Lower leg skin (tissue), 4 donors: ENCODE measurements at regions not wholly inside any gene's neighbourhood (a gene's known extent, or its start where the extent isn't known, plus 50 kb on each side); places are given as distances from the start of the nearest gene placed in this dataset.

Experiments
- DNase-seq, 2 donors: peaks; one replicate each; pipeline ENCODE4 v3.0.0-alpha.2; 2019; ENCODE audit warnings: low spot score in 2 of 2
- H3K4me3 ChIP-seq: fragments of 200-600 bp; sonication (generic); 2 replicates; pipeline ENCODE4 v1.5.1; 2017; ENCODE audit warnings: mild to moderate bottlenecking, low read depth; ENCODE audit not compliant: poor library complexity, severe bottlenecking
- POLR2A ChIP-seq, 2 donors: fragments of 450-650 bp; IDR thresholded peaks; one replicate each; pipeline ENCODE4 v1.6.1; 2016 to 2017; ENCODE audit warnings: antibody characterized with exemption in 2 of 2, mild to moderate bottlenecking in 1 of 2, moderate library complexity in 1 of 2
- WGBS, 2 donors: methylation state at CpG; one replicate each; pipeline ENCODE4 v1.1.5; 2018; 5-methylcytosine and 5-hydroxymethylcytosine counted together
- intact Hi-C: fragments of 100-400 bp; cut with DNase I; formaldehyde crosslinking; loops from one replicate; pipeline ENCODE4 v1.15.0; 2023; ENCODE audit warnings: low total_unique reads
- TF ChIP-seq, protein P1 (sequence below), 3 donors: fragments of 450-650 bp; IDR thresholded peaks; one replicate each; pipeline ENCODE4 v1.5.1; 2016; ENCODE audit warnings: antibody characterized with exemption in 3 of 3, mild to moderate bottlenecking in 3 of 3, moderate library complexity in 2 of 3

- TF ChIP-seq, protein P1, sequence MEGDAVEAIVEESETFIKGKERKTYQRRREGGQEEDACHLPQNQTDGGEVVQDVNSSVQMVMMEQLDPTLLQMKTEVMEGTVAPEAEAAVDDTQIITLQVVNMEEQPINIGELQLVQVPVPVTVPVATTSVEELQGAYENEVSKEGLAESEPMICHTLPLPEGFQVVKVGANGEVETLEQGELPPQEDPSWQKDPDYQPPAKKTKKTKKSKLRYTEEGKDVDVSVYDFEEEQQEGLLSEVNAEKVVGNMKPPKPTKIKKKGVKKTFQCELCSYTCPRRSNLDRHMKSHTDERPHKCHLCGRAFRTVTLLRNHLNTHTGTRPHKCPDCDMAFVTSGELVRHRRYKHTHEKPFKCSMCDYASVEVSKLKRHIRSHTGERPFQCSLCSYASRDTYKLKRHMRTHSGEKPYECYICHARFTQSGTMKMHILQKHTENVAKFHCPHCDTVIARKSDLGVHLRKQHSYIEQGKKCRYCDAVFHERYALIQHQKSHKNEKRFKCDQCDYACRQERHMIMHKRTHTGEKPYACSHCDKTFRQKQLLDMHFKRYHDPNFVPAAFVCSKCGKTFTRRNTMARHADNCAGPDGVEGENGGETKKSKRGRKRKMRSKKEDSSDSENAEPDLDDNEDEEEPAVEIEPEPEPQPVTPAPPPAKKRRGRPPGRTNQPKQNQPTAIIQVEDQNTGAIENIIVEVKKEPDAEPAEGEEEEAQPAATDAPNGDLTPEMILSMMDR (IDR thresholded peaks at IDR 0.05): no peak
- TF ChIP-seq POLR2A (IDR thresholded peaks at IDR 0.05): no peak
- DNase-seq: no peak
- H3K4me3 ChIP-seq: no peak overlapping the region
- WGBS, 2 donors: 80 to 87% methylated on average over 3 of the region's 3 CpGs
- intact Hi-C loops: no loop called here
Observed at GRCh38 chr5:84695330-84695729, 310.6 kb upstream of the EDIL3 start.

DNA sequence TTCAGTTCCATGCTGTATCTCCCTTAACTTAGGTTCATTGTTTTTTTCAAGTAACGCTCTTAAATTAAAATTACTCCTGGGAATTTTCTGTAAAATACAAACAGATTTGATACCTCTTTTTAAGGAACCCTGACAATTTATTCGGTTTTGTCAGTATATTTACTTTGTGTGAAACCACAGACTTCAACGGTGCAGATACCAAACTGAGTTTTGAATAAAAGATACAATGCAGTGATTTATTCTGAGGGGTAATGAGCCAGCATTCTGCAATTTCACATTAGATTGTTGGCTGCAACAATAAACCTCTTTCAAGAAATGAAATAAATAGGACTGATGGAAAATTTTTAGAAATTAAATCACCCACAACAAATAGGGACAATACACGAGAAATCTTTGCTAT lies 308.6 kb upstream of the EDIL3 start:
- no peak for DNase-seq
- TF ChIP-seq, protein P1 (IDR thresholded peaks at IDR 0.05): no peak
- no peak for TF ChIP-seq POLR2A (IDR thresholded peaks at IDR 0.05)
- WGBS, 2 donors: 52 to 61% methylated on average over 4 of the region's 4 CpGs
- intact Hi-C loops: no loop called here
- H3K4me3 ChIP-seq: no peak overlapping the region

GRCh38 chr5:84688566-84688965 lies 303.9 kb upstream of the EDIL3 start:
- no peak overlapping the region for H3K4me3 ChIP-seq
- no peak for TF ChIP-seq POLR2A (IDR thresholded peaks at IDR 0.05)
- TF ChIP-seq, protein P1 (IDR thresholded peaks at IDR 0.05): no peak
- WGBS, 2 donors: 21 to 25% methylated on average over 3 of the region's 3 CpGs
- intact Hi-C loops: no loop called here
- no peak for DNase-seq

DNA sequence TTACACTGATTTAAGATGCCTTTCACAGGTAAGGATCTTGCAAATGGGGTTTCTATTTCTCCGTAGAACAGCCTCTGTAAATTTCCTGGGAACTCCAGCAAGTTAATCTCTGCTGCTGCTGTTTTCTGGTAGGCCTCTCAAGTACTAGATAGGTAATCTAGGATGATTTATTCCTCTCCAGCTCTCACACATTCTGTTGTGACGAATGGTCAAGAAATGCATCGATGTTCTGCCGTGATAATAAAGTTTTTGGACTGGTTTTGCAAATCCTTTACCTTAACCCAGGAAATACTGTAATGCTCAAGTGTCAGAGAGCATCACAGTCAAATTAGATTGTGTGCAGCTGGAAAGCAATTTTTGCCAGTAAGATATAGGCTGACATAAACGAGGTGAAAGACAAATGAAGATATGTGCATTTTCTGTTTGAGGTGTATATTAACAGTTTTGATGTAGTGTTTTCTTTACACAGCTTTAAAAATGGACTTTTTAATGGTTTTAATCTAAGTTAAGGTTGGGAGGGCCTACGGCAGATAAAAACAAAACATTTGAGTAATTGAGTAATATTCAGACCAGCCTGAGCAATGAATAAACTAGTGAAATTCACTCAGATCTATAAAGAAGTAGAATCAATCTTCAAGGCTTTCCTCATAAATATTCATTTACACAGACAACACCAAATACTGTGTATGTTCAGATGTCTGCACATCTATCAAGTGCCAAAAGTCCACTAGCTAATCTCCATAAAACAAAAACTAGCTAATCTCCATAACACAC lies 300.6 kb upstream of the EDIL3 start:
- intact Hi-C loops: no loop called here
- WGBS, 2 donors: 38 to 62% methylated on average over 6 of the region's 6 CpGs
- no peak for DNase-seq
- TF ChIP-seq, protein P1 (IDR thresholded peaks at IDR 0.05): no peak
- no peak for TF ChIP-seq POLR2A (IDR thresholded peaks at IDR 0.05)
- no peak overlapping the region for H3K4me3 ChIP-seq

- intact Hi-C loops: no loop called here
- TF ChIP-seq, protein P1 (IDR thresholded peaks at IDR 0.05): no peak
- no peak for TF ChIP-seq POLR2A (IDR thresholded peaks at IDR 0.05)
- WGBS, 2 donors: 77% methylated on average over 2 of the region's 2 CpGs
- DNase-seq: no peak
- no peak overlapping the region for H3K4me3 ChIP-seq
Observed at GRCh38 chr5:84683594-84683993, 298.9 kb upstream of the EDIL3 start.

- no peak overlapping the region for H3K4me3 ChIP-seq
- intact Hi-C loops: no loop called here
- WGBS, 2 donors: 50 to 78% methylated on average over 1 of the region's 1 CpG
- no peak for DNase-seq
- no peak for TF ChIP-seq POLR2A (IDR thresholded peaks at IDR 0.05)
- TF ChIP-seq, protein P1 (IDR thresholded peaks at IDR 0.05): no peak
Observed at GRCh38 chr5:84682531-84682930, 297.9 kb upstream of the EDIL3 start.
